Caco-2 (cell line): ENCODE measurements at regions not wholly inside any gene's neighbourhood (a gene's known extent, or its start where the extent isn't known, plus 50 kb on each side); places are given as distances from the start of the nearest gene placed in this dataset.
A peak's percentile ranks its signal among the peaks of the same experiment; 100 is the strongest.

Experiments used
- BruUV-seq: library from RNA; stranded (reverse); fragments of 400-500 nt; replicated peaks from 2 replicates; lab custom pipeline; 2021; lab: Mats Ljungman, UMichigan
- CTCF ChIA-PET: fragments of 300-600 bp; sonication (Branson Sonifier 250); formaldehyde crosslinking; loops from one replicate; lab custom pipeline; 2022; ENCODE audit warnings: antibody characterized with exemption; lab: Charles Lee
- POLR2A ChIA-PET: fragments of 300-600 bp; sonication (Branson Sonifier 250); formaldehyde crosslinking; loops from one replicate; lab custom pipeline; 2022; ENCODE audit warnings: antibody characterized with exemption; lab: Charles Lee
- DNase-seq, 2 experiments: peaks; one replicate each; pipeline versions ENCODE4 v3.0.0 to v3.0.0-alpha.2; 2020 to 2022
- H3K27me3 ChIP-seq: replicated peaks from 2 replicates; pipeline ENCODE4 v1.6.0; 2011; ENCODE audit warnings: low read length; ENCODE audit not compliant: control insufficient read depth, insufficient read depth
- H3K36me3 ChIP-seq: 2 replicates; pipeline ENCODE4 v1.5.1; 2011; ENCODE audit warnings: low read length; ENCODE audit not compliant: control insufficient read depth, insufficient read depth
- H3K4me1 ChIP-seq: fragments of 250-450 bp; sonication (Bioruptor Pico); 2 replicates; pipeline ENCODE4 v1.5.1; 2020; ENCODE audit warnings: mild to moderate bottlenecking
- H3K4me3 ChIP-seq: 2 replicates; pipeline ENCODE4 v1.5.1; 2011; ENCODE audit warnings: low read depth, mild to moderate bottlenecking, control low read depth, low read length
- H3K9me3 ChIP-seq: fragments of 250-450 bp; sonication (Bioruptor Pico); 2 replicates; pipeline ENCODE4 v1.5.1; 2020; ENCODE audit warnings: mild to moderate bottlenecking, moderate library complexity
- H3K27ac Mint-ChIP-seq: one replicate; pipeline ENCODE4 v1.8.0; 2022; ENCODE audit warnings: mixed read lengths; ENCODE audit not compliant: unreplicated experiment
- H3K27me3 Mint-ChIP-seq: one replicate; pipeline ENCODE4 v1.8.0; 2022; ENCODE audit warnings: mixed read lengths; ENCODE audit not compliant: insufficient read depth, unreplicated experiment
- H3K36me3 Mint-ChIP-seq: one replicate; pipeline ENCODE4 v1.8.0; 2022; ENCODE audit warnings: mild to moderate bottlenecking, mixed read lengths; ENCODE audit not compliant: insufficient read depth, unreplicated experiment
- H3K4me1 Mint-ChIP-seq: one replicate; pipeline ENCODE4 v1.8.0; 2022; ENCODE audit warnings: low read depth, mixed read lengths; ENCODE audit not compliant: unreplicated experiment
- H3K4me3 Mint-ChIP-seq: one replicate; pipeline ENCODE4 v1.8.0; 2022; ENCODE audit warnings: mild to moderate bottlenecking, moderate library complexity, mixed read lengths; ENCODE audit not compliant: unreplicated experiment
- H3K9me3 Mint-ChIP-seq: one replicate; pipeline ENCODE4 v1.8.0; 2022; ENCODE audit warnings: mixed read lengths; ENCODE audit not compliant: unreplicated experiment
- CTCF ChIP-seq, 2 experiments: fragments of 200-600 bp in 1 of 2; IDR thresholded peaks; 1 replicate in 1 of 2; 2 replicates in 1 of 2; pipeline versions ENCODE4 v1.5.1 to v1.8.0; 2011 to 2022; ENCODE audit warnings: antibody characterized with exemption in 1 of 2, control low read depth in 1 of 2, inconsistent platforms in 1 of 2, low read depth in 1 of 2, low read length in 1 of 2, mild to moderate bottlenecking in 1 of 2, moderate library complexity in 1 of 2; ENCODE audit not compliant: insufficient read depth in 1 of 2, severe bottlenecking in 1 of 2, unreplicated experiment in 1 of 2
- intact Hi-C: fragments of 100-400 bp; cut with micrococcal nuclease; formaldehyde crosslinking; loops from one replicate; pipeline ENCODE4 v1.10.0; 2022; ENCODE audit not compliant: unreplicated experiment

- POLR2A ChIA-PET, result interaction anchor here (1.6 kb wide), 1 partner anchor 10 kb away, joined by 4 read pairs; no protein-coding TSS in a partner anchor
- CTCF ChIA-PET, result interaction anchor here (0.7 kb wide), 1 partner anchor 91 kb away, joined by 3 read pairs; no protein-coding TSS in a partner anchor
- BruUV-seq, result no TSS peak
- DNase-seq, result peak in 1 of 2 experiments; percentile 43
- no peak overlapping the region for H3K4me3 ChIP-seq
- Mint-ChIP-seq H3K36me3 (peaks cover 35% of the 10 kb centered on the region), H3K9me3 (no peaks in the 10 kb centered on the region), H3K4me3 (peak overlapping the region; percentile 94), H3K4me1 (peaks cover 31% of the 10 kb centered on the region), H3K27me3 (no peaks in the 10 kb centered on the region), H3K27ac (no peak overlapping the region)
- H3K36me3 ChIP-seq, result no peaks in the 10 kb centered on the region
- intact Hi-C loops, result loop anchor here (5.0 kb wide), 2 partner anchors 314 to 326 kb away; no protein-coding TSS in a partner anchor
- no peaks in the 10 kb centered on the region for H3K9me3 ChIP-seq
- H3K27me3 ChIP-seq, result no peaks in the 10 kb centered on the region
- peaks cover 42% of the 10 kb centered on the region for H3K4me1 ChIP-seq
- TF ChIP-seq CTCF (IDR thresholded peaks at IDR 0.05; ENCODE audit: insufficient read depth in 1 of 2, low read depth in 1 of 2, low read length in 1 of 2, severe bottlenecking in 1 of 2, unreplicated experiment in 1 of 2), result peak; percentile 31 to 53
Measured at GRCh38 chr10:21171197-21171935, 274.3 kb upstream of the NEBL start.

GRCh38 chr10:21170216-21170615 is 273.1 kb upstream of the NEBL start:
- ChIA-PET POLR2A (no interaction called here), CTCF (no interaction called here)
- TF ChIP-seq CTCF (IDR thresholded peaks at IDR 0.05; ENCODE audit: insufficient read depth in 1 of 2, low read depth in 1 of 2, low read length in 1 of 2, severe bottlenecking in 1 of 2, unreplicated experiment in 1 of 2), result no peak
- peaks cover 22% of the 10 kb centered on the region for H3K4me1 Mint-ChIP-seq
- intact Hi-C loops, result loop anchor here (5.0 kb wide), 2 partner anchors 313 to 327 kb away; no protein-coding TSS in a partner anchor
- H3K36me3 Mint-ChIP-seq, result peaks cover 37% of the 10 kb centered on the region
- no peaks in the 10 kb centered on the region for H3K36me3 ChIP-seq
- H3K27me3 Mint-ChIP-seq, result no peaks in the 10 kb centered on the region
- H3K9me3 ChIP-seq, result no peaks in the 10 kb centered on the region
- H3K4me3 ChIP-seq, result no peak overlapping the region
- H3K27me3 ChIP-seq, result no peaks in the 10 kb centered on the region
- no peak overlapping the region for H3K4me3 Mint-ChIP-seq
- H3K9me3 Mint-ChIP-seq, result no peaks in the 10 kb centered on the region
- no TSS peak for BruUV-seq
- DNase-seq, result no peak
- H3K27ac Mint-ChIP-seq, result peak overlapping the region; percentile 9
- peaks cover 34% of the 10 kb centered on the region for H3K4me1 ChIP-seq

DNA sequence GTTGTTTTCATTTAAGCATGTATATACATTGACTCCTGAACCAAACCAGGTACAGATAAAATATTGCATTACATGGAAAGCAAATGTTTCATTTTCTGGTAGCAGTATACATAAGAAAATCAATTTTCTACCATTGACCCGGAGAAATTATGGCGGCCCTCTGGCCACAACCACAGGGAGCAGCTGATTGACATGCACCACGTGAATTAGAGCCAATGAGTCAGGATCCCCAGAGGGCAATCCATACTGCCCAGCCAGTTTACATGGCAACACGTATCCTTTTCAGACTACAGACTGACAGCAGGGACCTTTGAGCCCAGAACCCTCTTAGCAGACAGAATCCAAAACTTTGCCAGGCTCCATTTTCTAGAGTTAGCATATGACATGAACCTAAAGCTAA is 272.2 kb upstream of the NEBL start:
- Mint-ChIP-seq H3K4me3 (no peak overlapping the region), H3K27ac (no peak overlapping the region), H3K36me3 (peaks cover 30% of the 10 kb centered on the region), H3K4me1 (peaks cover 22% of the 10 kb centered on the region), H3K9me3 (no peaks in the 10 kb centered on the region), H3K27me3 (no peaks in the 10 kb centered on the region)
- TF ChIP-seq CTCF (IDR thresholded peaks at IDR 0.05; ENCODE audit: insufficient read depth in 1 of 2, low read depth in 1 of 2, low read length in 1 of 2, severe bottlenecking in 1 of 2, unreplicated experiment in 1 of 2), result no peak
- H3K4me1 ChIP-seq, result peaks cover 39% of the 10 kb centered on the region
- no peaks in the 10 kb centered on the region for H3K36me3 ChIP-seq
- no peaks in the 10 kb centered on the region for H3K9me3 ChIP-seq
- no TSS peak for BruUV-seq
- POLR2A ChIA-PET, result no interaction called here
- H3K27me3 ChIP-seq, result no peaks in the 10 kb centered on the region
- intact Hi-C loops, result no loop called here
- CTCF ChIA-PET, result no interaction called here
- no peak overlapping the region for H3K4me3 ChIP-seq
- DNase-seq, result no peak
